GM23248 (cell line): ENCODE measurements at regions not wholly inside any gene's neighbourhood (a gene's known extent, or its start where the extent isn't known, plus 50 kb on each side); places are given as distances from the start of the nearest gene placed in this dataset.

Source experiments
- DNase-seq: peaks from one replicate; pipeline ENCODE4 v3.0.0-alpha.2; 2015
- H2AFZ ChIP-seq: fragments of 200-600 bp; sonication (generic); 2 replicates; pipeline ENCODE4 v1.6.1; 2016; ENCODE audit warnings: antibody characterized with exemption
- H3F3A ChIP-seq: fragments of 200-600 bp; sonication (generic); 2 replicates; pipeline ENCODE4 v1.6.1; 2016; ENCODE audit warnings: mild to moderate bottlenecking, antibody characterized with exemption, mixed run types; ENCODE audit not compliant: insufficient read depth
- H3K27ac ChIP-seq: fragments of 200-600 bp; sonication (generic); 2 replicates; pipeline ENCODE4 v1.5.1; 2016; ENCODE audit warnings: mild to moderate bottlenecking
- H3K27me3 ChIP-seq: fragments of 200-600 bp; sonication (generic); replicated peaks from 2 replicates; pipeline ENCODE4 v1.6.1; 2016; ENCODE audit warnings: mild to moderate bottlenecking; ENCODE audit not compliant: insufficient read depth
- H3K36me3 ChIP-seq: fragments of 200-600 bp; sonication (generic); 2 replicates; pipeline ENCODE4 v1.6.1; 2016; ENCODE audit warnings: low read depth, mild to moderate bottlenecking
- H3K4me1 ChIP-seq: fragments of 200-600 bp; sonication (generic); 2 replicates; pipeline ENCODE4 v1.6.1; 2016; ENCODE audit warnings: mild to moderate bottlenecking; ENCODE audit not compliant: insufficient read depth
- H3K4me2 ChIP-seq: fragments of 200-600 bp; sonication (generic); one replicate; pipeline ENCODE4 v1.6.1; 2016; ENCODE audit warnings: mild to moderate bottlenecking; ENCODE audit not compliant: unreplicated experiment
- H3K4me3 ChIP-seq: fragments of 200-600 bp; sonication (generic); 2 replicates; pipeline ENCODE4 v1.5.1; 2016; ENCODE audit warnings: mild to moderate bottlenecking
- H3K79me2 ChIP-seq: fragments of 200-600 bp; sonication (generic); 2 replicates; pipeline ENCODE4 v1.6.1; 2016; ENCODE audit warnings: mild to moderate bottlenecking; ENCODE audit not compliant: insufficient read depth
- H3K9ac ChIP-seq: fragments of 200-600 bp; sonication (generic); 2 replicates; pipeline ENCODE4 v1.6.1; 2016; ENCODE audit warnings: mild to moderate bottlenecking
- H3K9me2 ChIP-seq: fragments of 200-600 bp; sonication (generic); 2 replicates; pipeline ENCODE4 v1.6.1; 2016; ENCODE audit warnings: mixed run types, mild to moderate bottlenecking, moderate library complexity; ENCODE audit not compliant: insufficient read depth
- H3K9me3 ChIP-seq: fragments of 200-600 bp; sonication (generic); one replicate; pipeline ENCODE4 v1.6.1; 2017; ENCODE audit warnings: low read depth
- H4K20me1 ChIP-seq: fragments of 200-600 bp; sonication (generic); 2 replicates; pipeline ENCODE4 v1.6.0; 2016; ENCODE audit not compliant: insufficient read depth
- EZH2 ChIP-seq: fragments of 200-600 bp; sonication (generic); IDR thresholded peaks from 2 replicates; pipeline ENCODE4 v1.6.1; 2018; ENCODE audit warnings: antibody characterized with exemption, mild to moderate bottlenecking; ENCODE audit not compliant: insufficient read depth, poor library complexity, severe bottlenecking
- EZH2phosphoT487 ChIP-seq: fragments of 200-600 bp; sonication (generic); IDR thresholded peaks from 2 replicates; pipeline ENCODE4 v1.6.1; 2018; ENCODE audit warnings: antibody characterized with exemption, moderate library complexity, mild to moderate bottlenecking, low read depth; ENCODE audit not compliant: insufficient read depth
- WGBS, 2 experiments: methylation state at CpG; one replicate each; pipeline ENCODE4 v1.1.6; 2015 to 2017; ENCODE audit warnings: low lambda C conversion rate in 2 of 2, low coverage in 1 of 2; ENCODE audit errors: missing lambda C conversion rate in 2 of 2; 5-methylcytosine and 5-hydroxymethylcytosine counted together
- in situ Hi-C: fragments of 300-500 bp; cut with MboI; formaldehyde crosslinking; loops from 2 replicates; pipeline ENCODE4 v1.15.0; 2020

DNA sequence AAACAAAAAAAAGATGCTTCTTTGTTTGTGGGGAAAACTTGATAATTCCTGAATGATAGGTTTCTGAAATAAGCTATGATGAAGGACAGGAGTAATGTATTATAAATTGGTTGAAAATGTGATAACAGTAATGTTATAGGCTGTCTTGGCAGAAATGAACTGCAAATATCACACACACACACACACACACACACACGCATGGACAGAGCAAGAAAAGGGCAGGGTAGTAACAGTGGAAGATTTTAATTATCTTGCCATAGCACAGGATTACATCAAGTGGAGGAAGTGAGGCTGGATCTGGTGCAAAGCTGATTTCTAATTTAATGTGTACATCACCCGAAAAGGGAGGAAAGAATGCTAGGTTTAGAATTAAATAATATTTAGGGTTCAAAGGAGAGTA, 97.5 kb upstream of the CXXC4 start:
- in situ Hi-C loops = no loop called here

DNA sequence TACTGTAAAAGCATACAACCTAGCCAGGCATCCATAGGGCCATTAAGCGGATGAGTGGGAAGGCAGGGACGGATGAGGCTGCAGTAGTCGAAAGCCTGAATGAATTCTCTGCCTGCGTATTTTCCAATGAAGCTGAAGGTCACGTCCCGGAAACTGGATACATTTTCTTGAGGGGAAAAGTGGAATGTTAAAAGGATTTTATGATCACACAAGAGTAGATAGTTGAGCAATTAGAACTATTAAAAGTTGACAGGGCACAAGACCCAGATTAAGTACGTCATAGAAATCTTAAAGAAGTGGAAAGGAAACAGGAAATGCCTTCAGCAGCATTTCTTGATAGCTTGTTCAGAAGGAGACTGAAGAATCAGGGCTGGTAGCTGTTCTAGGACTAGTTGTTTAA, 98.3 kb upstream of the CXXC4 start:
- H3K4me2 ChIP-seq = no peak overlapping the region

More for the DNA sequence above, 97.5 kb upstream of the CXXC4 start:
- no peak overlapping the region for H3K27ac ChIP-seq
- H3K79me2 ChIP-seq = no peaks in the 10 kb centered on the region
- H3K9ac ChIP-seq = no peak overlapping the region
- no peak overlapping the region for H3K4me3 ChIP-seq
- no peaks in the 10 kb centered on the region for H3K4me1 ChIP-seq
- TF ChIP-seq EZH2 = no peak
- TF ChIP-seq EZH2phosphoT487 = no peak
- H2AFZ ChIP-seq = no peak overlapping the region
- WGBS, 2 experiments = 17 to 25% methylated on average over 2 of the region's 2 CpGs
- no peaks in the 10 kb centered on the region for H3K9me2 ChIP-seq
- no peaks in the 10 kb centered on the region for H4K20me1 ChIP-seq
- no peaks in the 10 kb centered on the region for H3K36me3 ChIP-seq
- no peak overlapping the region for H3K4me2 ChIP-seq
- H3K9me3 ChIP-seq = peaks cover 4% of the 10 kb centered on the region
- no peak for DNase-seq
- no peaks in the 10 kb centered on the region for H3F3A ChIP-seq
- no peaks in the 10 kb centered on the region for H3K27me3 ChIP-seq

DNA sequence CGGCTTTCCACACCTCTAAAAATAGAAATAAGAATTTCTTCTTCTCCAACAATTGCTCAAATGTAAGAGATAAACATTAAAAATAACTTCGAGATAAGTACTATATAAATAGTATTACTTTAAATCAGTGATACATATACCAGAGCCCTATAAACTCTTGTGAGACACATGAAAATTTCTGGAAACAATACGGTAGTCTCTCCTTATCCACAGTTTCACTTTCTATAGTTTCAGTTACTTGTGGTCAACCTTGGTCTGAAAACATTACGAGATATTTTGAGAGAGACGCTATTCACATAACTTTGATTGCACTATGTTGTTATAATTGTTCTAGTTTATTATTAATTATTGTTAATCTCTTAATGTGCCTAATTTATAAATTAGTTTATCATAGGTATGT, 101.5 kb upstream of the CXXC4 start:
- Histone ChIP-seq H3K27ac (no peak overlapping the region), H3F3A (no peaks in the 10 kb centered on the region), H3K4me2 (no peak overlapping the region), H4K20me1 (no peaks in the 10 kb centered on the region), H3K9me2 (no peaks in the 10 kb centered on the region), H3K79me2 (no peaks in the 10 kb centered on the region), H3K9ac (no peak overlapping the region), H3K4me1 (no peaks in the 10 kb centered on the region), H2AFZ (no peak overlapping the region), H3K27me3 (no peaks in the 10 kb centered on the region), H3K4me3 (no peak overlapping the region), H3K9me3 (peaks cover 2% of the 10 kb centered on the region), H3K36me3 (no peaks in the 10 kb centered on the region)
- in situ Hi-C loops = no loop called here
- no peak for DNase-seq
- WGBS, 2 experiments = 28 to 31% methylated on average over 5 of the region's 5 CpGs
- TF ChIP-seq EZH2phosphoT487 = no peak
- no peak for TF ChIP-seq EZH2

More for the DNA sequence above, 98.3 kb upstream of the CXXC4 start:
- Histone ChIP-seq H3K4me1 (no peaks in the 10 kb centered on the region), H3K9me3 (peaks cover 4% of the 10 kb centered on the region), H3K9me2 (no peaks in the 10 kb centered on the region), H3K4me3 (no peak overlapping the region), H3K79me2 (no peaks in the 10 kb centered on the region), H4K20me1 (no peaks in the 10 kb centered on the region), H3K9ac (no peak overlapping the region), H3K27ac (no peak overlapping the region), H3K27me3 (no peaks in the 10 kb centered on the region), H2AFZ (no peak overlapping the region), H3K36me3 (no peaks in the 10 kb centered on the region), H3F3A (no peaks in the 10 kb centered on the region)
- 34 to 38% methylated on average over 7 of the region's 7 CpGs for WGBS, 2 experiments
- in situ Hi-C loops = no loop called here
- TF ChIP-seq EZH2 (no peak), EZH2phosphoT487 (no peak)
- DNase-seq = no peak

DNA sequence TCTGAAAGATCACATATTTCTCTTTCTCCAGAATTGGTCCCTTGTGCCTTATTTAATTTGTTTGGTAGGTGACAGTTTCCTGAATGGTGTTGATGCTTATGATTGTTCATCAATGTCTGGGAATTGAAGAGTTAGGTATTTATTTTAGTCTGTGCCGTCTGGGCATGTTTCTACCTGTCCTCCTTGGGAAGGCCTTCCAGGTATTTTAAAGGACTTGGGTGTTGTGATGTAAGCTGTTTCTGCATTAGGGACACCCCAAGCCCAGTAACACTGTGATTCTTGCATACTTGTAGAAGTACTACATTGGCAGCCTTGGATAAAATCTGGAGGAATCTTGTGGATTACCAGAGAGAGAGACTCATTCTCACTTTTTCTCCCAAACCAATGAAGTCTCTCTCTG, 120.8 kb upstream of the CXXC4 start:
- no peaks in the 10 kb centered on the region for H3K9me3 ChIP-seq
- in situ Hi-C loops = no loop called here

DNA sequence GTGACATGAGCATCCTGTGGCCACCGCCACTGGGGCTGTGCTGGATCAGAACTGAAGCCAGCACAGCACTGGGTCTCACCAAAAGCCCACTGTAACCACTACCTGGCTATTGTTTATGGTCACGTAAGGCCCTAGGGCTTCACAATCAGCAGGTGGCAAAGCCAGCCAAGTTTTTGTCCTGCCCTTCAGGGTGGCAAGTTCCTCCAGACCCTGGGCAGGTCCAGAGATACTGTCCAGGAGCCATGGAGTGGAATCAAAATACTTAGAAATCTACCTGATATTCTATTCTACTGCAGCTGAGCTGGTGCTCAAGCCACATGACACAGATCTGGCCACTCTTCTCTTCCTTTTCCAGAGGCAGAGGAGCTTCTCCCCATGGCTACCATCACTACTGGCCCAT, 121.2 kb upstream of the CXXC4 start:
- no peaks in the 10 kb centered on the region for H4K20me1 ChIP-seq
- no peak overlapping the region for H3K4me2 ChIP-seq
- no peaks in the 10 kb centered on the region for H3K9me2 ChIP-seq
- no peak overlapping the region for H3K4me3 ChIP-seq
- TF ChIP-seq EZH2phosphoT487 (no peak), EZH2 (no peak)
- no peak for DNase-seq
- H2AFZ ChIP-seq = no peak overlapping the region
- no peaks in the 10 kb centered on the region for H3K9me3 ChIP-seq
- in situ Hi-C loops = no loop called here
- H3K9ac ChIP-seq = no peak overlapping the region
- no peaks in the 10 kb centered on the region for H3K36me3 ChIP-seq
- no peak overlapping the region for H3K27ac ChIP-seq
- no peaks in the 10 kb centered on the region for H3K4me1 ChIP-seq
- no peaks in the 10 kb centered on the region for H3F3A ChIP-seq
- H3K79me2 ChIP-seq = no peaks in the 10 kb centered on the region
- WGBS, 2 experiments = 9 to 16% methylated on average over 2 of the region's 2 CpGs
- no peaks in the 10 kb centered on the region for H3K27me3 ChIP-seq

More for the DNA sequence above, 120.8 kb upstream of the CXXC4 start:
- TF ChIP-seq EZH2 (no peak), EZH2phosphoT487 (no peak)
- no peak for DNase-seq
- Histone ChIP-seq H3K36me3 (no peaks in the 10 kb centered on the region), H3K4me1 (no peaks in the 10 kb centered on the region), H3K9me2 (no peaks in the 10 kb centered on the region), H3F3A (no peaks in the 10 kb centered on the region), H2AFZ (no peak overlapping the region), H4K20me1 (no peaks in the 10 kb centered on the region), H3K9ac (no peak overlapping the region), H3K27me3 (no peaks in the 10 kb centered on the region), H3K4me3 (no peak overlapping the region), H3K27ac (no peak overlapping the region), H3K4me2 (no peak overlapping the region), H3K79me2 (no peaks in the 10 kb centered on the region)
- WGBS, 2 experiments = 39 to 50% methylated on average over 1 of the region's 1 CpG
